ENCODE measurements at regions not wholly inside any gene's neighbourhood (a gene's known extent, or its start where the extent isn't known, plus 50 kb on each side); places are given as distances from the start of the nearest gene placed in this dataset.
"Not testable (repeated sequence)": the region's sequence is repeated elsewhere in the genome, so short reads cannot be mapped to it uniquely, and the experiment has no call there.

- Histone ChIP-seq H3K9me3 (ENCODE audit: control insufficient read depth, low read length) (no peaks in the 10 kb centered on the region), H3K9ac (ENCODE audit: low read length) (no peak overlapping the region), H3K36me3 (ENCODE audit: control insufficient read depth, insufficient read depth, low read length, severe bottlenecking) (no peaks in the 10 kb centered on the region), H3K4me1 (ENCODE audit: control insufficient read depth, insufficient read depth, low read length) (peaks cover 8% of the 10 kb centered on the region), H3K4me3 (ENCODE audit: low read length) (no peak overlapping the region), H3K27me3 (replicated peaks; ENCODE audit: control insufficient read depth, insufficient read depth, low read length) (no peaks in the 10 kb centered on the region)
- DNase-seq (ENCODE audit: low read depth): no peak
These were observed 371.1 kb upstream of the SPRY2 start for GRCh38 chr13:80712026-80712425.

GRCh38 chr13:80708791-80709190, 367.9 kb upstream of the SPRY2 start:
- H3K4me1 ChIP-seq (ENCODE audit: control insufficient read depth, insufficient read depth, low read length): no peaks in the 10 kb centered on the region
- no peak overlapping the region for H3K9ac ChIP-seq (ENCODE audit: low read length)
- H3K27me3 ChIP-seq (replicated peaks; ENCODE audit: control insufficient read depth, insufficient read depth, low read length): no peaks in the 10 kb centered on the region
- H3K4me3 ChIP-seq (ENCODE audit: low read length): no peak overlapping the region
- DNase-seq (ENCODE audit: low read depth): no peak
- H3K9me3 ChIP-seq (ENCODE audit: control insufficient read depth, low read length): no peaks in the 10 kb centered on the region
- no peaks in the 10 kb centered on the region for H3K36me3 ChIP-seq (ENCODE audit: control insufficient read depth, insufficient read depth, low read length, severe bottlenecking)

DNA sequence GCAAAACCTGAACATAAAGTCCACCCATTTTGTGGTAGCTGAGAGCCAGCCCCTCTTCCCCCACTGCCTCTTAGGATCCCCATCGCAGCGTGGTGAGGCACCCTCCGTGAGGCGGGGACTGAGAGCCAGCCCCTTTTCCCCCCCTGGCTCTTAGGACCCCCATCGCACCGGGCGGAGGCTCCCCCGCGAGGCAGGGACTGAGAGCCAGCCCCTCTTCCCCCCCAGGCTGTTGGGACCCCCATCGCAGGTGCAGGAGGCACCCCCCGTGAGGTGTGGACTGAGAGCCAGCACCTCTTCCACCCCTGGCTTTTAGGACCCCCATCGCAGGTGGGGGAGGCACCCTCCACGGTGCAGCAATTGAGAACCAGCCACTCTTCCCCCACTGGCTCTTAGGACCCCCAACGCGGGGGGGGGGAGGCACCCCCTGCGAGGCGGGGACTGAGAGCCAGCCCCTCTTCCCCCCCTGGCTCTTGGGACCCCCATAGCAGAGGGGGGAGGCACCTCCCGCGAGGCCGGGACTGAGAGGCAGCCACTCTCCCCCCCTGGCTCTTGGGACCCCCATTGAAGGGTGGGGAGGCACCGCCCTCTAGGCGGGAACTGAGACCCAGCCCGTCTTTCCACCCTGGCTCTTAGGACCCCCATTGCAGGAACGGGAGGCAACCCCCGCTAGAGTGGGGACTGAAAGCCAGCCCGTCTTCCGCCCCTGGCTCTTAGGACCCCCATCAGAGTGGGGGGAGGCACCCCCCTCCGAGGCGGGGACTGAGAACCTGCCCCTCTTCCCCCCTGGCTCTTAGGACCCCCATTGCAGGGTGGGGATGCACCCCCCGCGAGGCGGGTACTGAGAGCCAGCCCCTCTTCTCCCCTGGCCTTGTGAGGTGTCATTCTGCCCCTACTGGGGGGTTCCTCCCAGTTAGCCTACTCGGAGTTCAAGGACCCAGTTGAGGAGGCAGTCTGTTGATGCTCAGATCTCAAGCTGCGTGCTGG, 366.4 kb upstream of the SPRY2 start:
- no peaks in the 10 kb centered on the region for H3K9me3 ChIP-seq (ENCODE audit: control insufficient read depth, low read length)
- DNase-seq (ENCODE audit: low read depth): no peak
- H3K4me3 ChIP-seq (ENCODE audit: low read length): no peak overlapping the region
- H3K9ac ChIP-seq (ENCODE audit: low read length): no peak overlapping the region
- no peaks in the 10 kb centered on the region for H3K27me3 ChIP-seq (replicated peaks; ENCODE audit: control insufficient read depth, insufficient read depth, low read length)
- no peaks in the 10 kb centered on the region for H3K36me3 ChIP-seq (ENCODE audit: control insufficient read depth, insufficient read depth, low read length, severe bottlenecking)
- no peaks in the 10 kb centered on the region for H3K4me1 ChIP-seq (ENCODE audit: control insufficient read depth, insufficient read depth, low read length)

GRCh38 chr13:80706164-80706471, 365.2 kb upstream of the SPRY2 start:
- Histone ChIP-seq H3K36me3 (ENCODE audit: control insufficient read depth, insufficient read depth, low read length, severe bottlenecking) (no peaks in the 10 kb centered on the region), H3K4me1 (ENCODE audit: control insufficient read depth, insufficient read depth, low read length) (no peaks in the 10 kb centered on the region), H3K9ac (ENCODE audit: low read length) (no peak overlapping the region), H3K27me3 (replicated peaks; ENCODE audit: control insufficient read depth, insufficient read depth, low read length) (no peaks in the 10 kb centered on the region), H3K9me3 (ENCODE audit: control insufficient read depth, low read length) (no peaks in the 10 kb centered on the region), H3K4me3 (ENCODE audit: low read length) (no peak overlapping the region)
- DNase-seq (ENCODE audit: low read depth): no peak

DNA sequence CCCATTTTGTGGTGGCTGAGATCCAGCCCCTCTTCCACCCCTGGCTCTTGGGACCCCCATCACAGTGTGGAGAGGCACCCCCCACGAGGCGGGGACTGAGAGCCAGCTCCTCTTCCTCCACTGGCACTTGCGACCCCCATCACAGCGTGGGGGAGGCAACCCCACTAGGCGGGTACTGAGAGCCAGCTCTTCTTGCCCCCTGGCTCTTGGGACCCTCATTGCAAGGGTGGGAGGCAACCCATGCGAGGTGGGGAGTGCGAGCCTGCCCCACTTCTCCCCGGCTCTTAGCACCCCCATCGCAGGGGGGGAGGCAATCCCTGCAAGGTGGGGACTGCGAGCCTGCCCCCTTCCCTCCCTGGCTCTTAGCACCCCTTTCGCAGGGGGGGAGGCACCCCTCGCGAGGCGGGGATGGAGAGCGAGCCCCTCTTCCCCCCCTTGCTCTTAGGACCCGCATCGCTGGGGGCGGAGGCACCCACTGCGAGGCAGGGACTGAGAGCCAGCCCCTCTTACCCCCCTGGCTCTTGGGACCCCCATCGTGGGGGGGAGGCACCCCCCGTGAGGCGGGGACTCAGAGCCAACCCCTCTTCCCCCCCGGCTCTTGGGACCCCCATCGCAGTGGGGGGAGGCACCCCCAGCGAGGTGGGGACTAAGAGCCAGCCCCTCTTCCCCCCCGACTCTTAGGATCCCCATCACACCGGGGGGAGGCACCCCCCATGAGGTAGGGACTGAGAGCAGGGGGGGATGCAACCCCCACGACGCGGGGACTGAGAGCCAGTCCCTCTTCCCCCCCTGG, 364.6 kb upstream of the SPRY2 start:
- no peak overlapping the region for H3K9ac ChIP-seq (ENCODE audit: low read length)
- H3K4me1 ChIP-seq (ENCODE audit: control insufficient read depth, insufficient read depth, low read length): no peaks in the 10 kb centered on the region
- no peak for DNase-seq (ENCODE audit: low read depth)
- no peaks in the 10 kb centered on the region for H3K9me3 ChIP-seq (ENCODE audit: control insufficient read depth, low read length)
- H3K36me3 ChIP-seq (ENCODE audit: control insufficient read depth, insufficient read depth, low read length, severe bottlenecking): no peaks in the 10 kb centered on the region
- no peak overlapping the region for H3K4me3 ChIP-seq (ENCODE audit: low read length)
- no peaks in the 10 kb centered on the region for H3K27me3 ChIP-seq (replicated peaks; ENCODE audit: control insufficient read depth, insufficient read depth, low read length)

GRCh38 chr13:80704369-80704768, 363.4 kb upstream of the SPRY2 start:
- Histone ChIP-seq H3K36me3 (ENCODE audit: control insufficient read depth, insufficient read depth, low read length, severe bottlenecking) (no peaks in the 10 kb centered on the region), H3K27me3 (replicated peaks; ENCODE audit: control insufficient read depth, insufficient read depth, low read length) (no peaks in the 10 kb centered on the region), H3K9me3 (ENCODE audit: control insufficient read depth, low read length) (no peaks in the 10 kb centered on the region), H3K4me1 (ENCODE audit: control insufficient read depth, insufficient read depth, low read length) (no peaks in the 10 kb centered on the region), H3K9ac (ENCODE audit: low read length) (no peak overlapping the region), H3K4me3 (ENCODE audit: low read length) (no peak overlapping the region)
- no peak for DNase-seq (ENCODE audit: low read depth)

DNA sequence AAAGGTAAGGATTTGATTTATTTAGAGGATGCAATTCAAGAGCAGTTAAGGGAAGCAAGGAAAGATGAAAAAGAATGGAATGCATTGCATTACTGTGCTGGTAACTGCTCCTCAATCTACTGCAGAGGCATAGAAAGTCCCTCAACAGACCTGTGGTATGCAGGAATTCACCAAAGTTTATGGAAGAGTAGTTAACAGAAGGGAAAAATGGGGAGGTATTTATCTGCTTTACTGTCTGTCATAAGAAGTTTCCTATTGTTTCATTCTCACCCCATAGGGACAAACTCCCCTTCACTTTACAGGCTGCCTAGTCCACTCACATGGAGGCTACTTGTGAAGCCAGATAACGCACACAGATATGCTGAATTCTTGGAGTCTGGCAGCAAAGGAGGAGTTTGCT, 354.9 kb upstream of the SPRY2 start:
- no peak overlapping the region for H3K9ac ChIP-seq (ENCODE audit: low read length)
- H3K4me3 ChIP-seq (ENCODE audit: low read length): no peak overlapping the region
- peaks cover 11% of the 10 kb centered on the region for H3K9me3 ChIP-seq (ENCODE audit: control insufficient read depth, low read length)
- no peak for DNase-seq (ENCODE audit: low read depth)
- H3K27me3 ChIP-seq (replicated peaks; ENCODE audit: control insufficient read depth, insufficient read depth, low read length): no peaks in the 10 kb centered on the region
- H3K36me3 ChIP-seq (ENCODE audit: control insufficient read depth, insufficient read depth, low read length, severe bottlenecking): no peaks in the 10 kb centered on the region
- no peaks in the 10 kb centered on the region for H3K4me1 ChIP-seq (ENCODE audit: control insufficient read depth, insufficient read depth, low read length)

DNA sequence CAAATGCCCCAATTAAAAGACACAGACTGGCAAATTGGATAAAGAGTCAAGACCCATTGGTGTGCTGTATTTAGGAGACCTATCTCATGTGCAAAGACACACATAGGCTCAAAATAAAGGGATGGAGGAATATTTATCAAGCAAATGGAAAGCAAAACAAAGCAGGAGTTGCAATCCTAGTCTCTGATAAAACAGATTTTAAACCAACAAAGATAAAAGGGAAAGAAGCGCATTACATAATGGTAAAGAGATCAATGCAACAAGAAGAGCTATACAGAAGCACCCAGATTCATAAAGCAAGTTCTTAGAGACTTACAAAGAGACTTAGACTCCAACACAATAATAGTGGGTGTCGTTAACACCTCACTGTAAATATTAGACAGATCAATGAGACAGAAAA, 350.9 kb upstream of the SPRY2 start:
- H3K36me3 ChIP-seq (ENCODE audit: control insufficient read depth, insufficient read depth, low read length, severe bottlenecking): not testable (repeated sequence)
- peaks cover 15% of the 10 kb centered on the region for H3K9me3 ChIP-seq (ENCODE audit: control insufficient read depth, low read length)

DNA sequence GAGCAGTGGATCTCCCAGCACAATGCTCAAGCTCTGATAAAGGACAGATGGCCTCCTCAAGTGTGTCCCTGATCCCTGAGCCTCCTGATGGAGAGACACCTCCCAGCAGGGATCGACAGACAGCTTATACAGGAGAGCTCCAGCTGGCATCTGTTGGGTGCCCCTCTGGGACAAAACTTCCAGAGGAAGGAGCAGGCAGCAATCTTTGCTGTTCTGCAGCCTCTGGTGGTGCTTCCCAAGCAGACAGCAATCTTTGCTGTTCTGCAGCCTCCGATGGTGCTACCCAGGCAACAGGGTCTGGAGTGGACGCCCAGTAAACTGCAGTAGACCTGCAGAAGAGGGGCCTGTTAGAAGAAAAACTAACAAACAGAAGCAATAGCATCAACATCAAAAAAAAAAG, 349.3 kb upstream of the SPRY2 start:
- no peak overlapping the region for H3K4me3 ChIP-seq (ENCODE audit: low read length)
- H3K36me3 ChIP-seq (ENCODE audit: control insufficient read depth, insufficient read depth, low read length, severe bottlenecking): no peaks in the 10 kb centered on the region
- H3K4me1 ChIP-seq (ENCODE audit: control insufficient read depth, insufficient read depth, low read length): no peaks in the 10 kb centered on the region
- H3K9me3 ChIP-seq (ENCODE audit: control insufficient read depth, low read length): peaks cover 15% of the 10 kb centered on the region
- H3K9ac ChIP-seq (ENCODE audit: low read length): no peak overlapping the region
- no peak for DNase-seq (ENCODE audit: low read depth)
- no peaks in the 10 kb centered on the region for H3K27me3 ChIP-seq (replicated peaks; ENCODE audit: control insufficient read depth, insufficient read depth, low read length)

More for the DNA sequence above, 350.9 kb upstream of the SPRY2 start:
- not testable (repeated sequence) for H3K27me3 ChIP-seq (replicated peaks; ENCODE audit: control insufficient read depth, insufficient read depth, low read length); DNase-seq (ENCODE audit: low read depth); H3K9ac ChIP-seq (ENCODE audit: low read length); H3K4me1 ChIP-seq (ENCODE audit: control insufficient read depth, insufficient read depth, low read length); H3K4me3 ChIP-seq (ENCODE audit: low read length)

DNA sequence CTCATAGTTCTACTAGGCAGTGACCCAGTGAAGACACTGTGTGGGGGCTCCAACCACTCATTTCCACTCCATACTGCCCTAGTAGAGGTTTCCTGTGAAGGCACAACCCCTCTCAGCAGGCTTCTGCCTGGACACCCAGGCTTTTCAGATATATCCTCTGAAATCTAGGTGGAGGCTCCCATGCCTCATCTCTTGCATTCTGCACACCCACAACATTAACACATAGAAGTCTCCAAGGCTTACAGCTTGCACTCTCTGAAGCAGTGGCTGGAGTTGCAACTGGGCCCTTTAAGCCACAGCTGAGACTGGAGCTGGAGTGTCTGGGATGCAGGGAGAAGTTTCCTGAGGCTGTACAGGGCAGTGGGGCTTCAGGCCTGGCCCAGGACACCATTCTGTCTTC, 347.7 kb upstream of the SPRY2 start:
- H3K9me3 ChIP-seq (ENCODE audit: control insufficient read depth, low read length): peaks cover 15% of the 10 kb centered on the region
- no peaks in the 10 kb centered on the region for H3K36me3 ChIP-seq (ENCODE audit: control insufficient read depth, insufficient read depth, low read length, severe bottlenecking)
- H3K4me3 ChIP-seq (ENCODE audit: low read length): no peak overlapping the region
- no peak for DNase-seq (ENCODE audit: low read depth)
- no peak overlapping the region for H3K9ac ChIP-seq (ENCODE audit: low read length)
- no peaks in the 10 kb centered on the region for H3K4me1 ChIP-seq (ENCODE audit: control insufficient read depth, insufficient read depth, low read length)
- no peaks in the 10 kb centered on the region for H3K27me3 ChIP-seq (replicated peaks; ENCODE audit: control insufficient read depth, insufficient read depth, low read length)

DNA sequence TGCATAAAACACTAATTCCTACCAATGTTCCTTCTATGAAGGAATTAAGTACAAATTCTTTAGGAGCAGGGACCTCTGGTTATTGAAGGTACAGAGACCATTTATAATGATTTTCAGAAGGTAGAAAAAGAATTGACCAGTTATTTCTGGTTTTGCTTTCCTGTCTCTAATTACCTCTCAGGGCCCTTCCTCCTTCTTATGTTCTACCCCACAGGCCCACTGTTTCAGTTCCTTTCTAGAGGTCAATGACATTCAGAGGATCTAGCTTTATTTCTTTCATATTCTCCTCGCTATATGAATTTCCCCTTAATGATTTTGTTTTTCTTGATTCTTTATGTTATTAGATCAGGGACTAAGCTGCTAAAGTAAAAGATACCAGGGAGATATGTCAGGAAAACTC, 345.0 kb upstream of the SPRY2 start:
- H3K4me1 ChIP-seq (ENCODE audit: control insufficient read depth, insufficient read depth, low read length): no peaks in the 10 kb centered on the region
- H3K9me3 ChIP-seq (ENCODE audit: control insufficient read depth, low read length): peaks cover 6% of the 10 kb centered on the region
- H3K4me3 ChIP-seq (ENCODE audit: low read length): no peak overlapping the region
- H3K9ac ChIP-seq (ENCODE audit: low read length): no peak overlapping the region
- H3K36me3 ChIP-seq (ENCODE audit: control insufficient read depth, insufficient read depth, low read length, severe bottlenecking): no peaks in the 10 kb centered on the region
- no peaks in the 10 kb centered on the region for H3K27me3 ChIP-seq (replicated peaks; ENCODE audit: control insufficient read depth, insufficient read depth, low read length)
- DNase-seq (ENCODE audit: low read depth): no peak
